ENCODE measurements at regions not wholly inside any gene's neighbourhood (a gene's known extent, or its start where the extent isn't known, plus 50 kb on each side); places are given as distances from the start of the nearest gene placed in this dataset.

DNA sequence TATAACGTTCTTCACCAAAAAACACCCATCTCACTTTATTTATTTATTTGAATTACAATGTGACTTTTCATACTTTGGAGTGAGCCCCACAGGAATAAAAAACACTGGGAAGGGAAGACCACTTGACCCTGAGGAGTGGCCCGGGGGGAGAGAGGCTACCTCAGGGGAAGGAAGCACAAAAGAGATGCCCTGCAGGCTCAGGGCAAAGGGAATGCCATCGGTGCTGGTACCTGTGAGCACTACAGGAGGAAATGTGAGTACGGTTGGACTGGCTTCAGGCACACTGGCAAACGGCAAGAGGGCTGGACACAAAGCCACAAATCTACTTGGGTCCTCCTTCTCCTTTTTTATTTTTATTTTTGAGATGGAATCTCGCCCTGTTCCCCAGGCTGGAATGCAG is 363.9 kb upstream of the KLF4 start:
- TF ChIP-seq POLR2A (IDR thresholded peaks at IDR 0.05) = no peak
- TF ChIP-seq, protein P1, sequence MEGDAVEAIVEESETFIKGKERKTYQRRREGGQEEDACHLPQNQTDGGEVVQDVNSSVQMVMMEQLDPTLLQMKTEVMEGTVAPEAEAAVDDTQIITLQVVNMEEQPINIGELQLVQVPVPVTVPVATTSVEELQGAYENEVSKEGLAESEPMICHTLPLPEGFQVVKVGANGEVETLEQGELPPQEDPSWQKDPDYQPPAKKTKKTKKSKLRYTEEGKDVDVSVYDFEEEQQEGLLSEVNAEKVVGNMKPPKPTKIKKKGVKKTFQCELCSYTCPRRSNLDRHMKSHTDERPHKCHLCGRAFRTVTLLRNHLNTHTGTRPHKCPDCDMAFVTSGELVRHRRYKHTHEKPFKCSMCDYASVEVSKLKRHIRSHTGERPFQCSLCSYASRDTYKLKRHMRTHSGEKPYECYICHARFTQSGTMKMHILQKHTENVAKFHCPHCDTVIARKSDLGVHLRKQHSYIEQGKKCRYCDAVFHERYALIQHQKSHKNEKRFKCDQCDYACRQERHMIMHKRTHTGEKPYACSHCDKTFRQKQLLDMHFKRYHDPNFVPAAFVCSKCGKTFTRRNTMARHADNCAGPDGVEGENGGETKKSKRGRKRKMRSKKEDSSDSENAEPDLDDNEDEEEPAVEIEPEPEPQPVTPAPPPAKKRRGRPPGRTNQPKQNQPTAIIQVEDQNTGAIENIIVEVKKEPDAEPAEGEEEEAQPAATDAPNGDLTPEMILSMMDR (IDR thresholded peaks at IDR 0.05) = no peak
- no peak for TF ChIP-seq EP300 (IDR thresholded peaks at IDR 0.05)
